ENCODE measurements at regions not wholly inside any gene's neighbourhood (a gene's known extent, or its start where the extent isn't known, plus 50 kb on each side); places are given as distances from the start of the nearest gene placed in this dataset.
A peak's percentile ranks its signal among the peaks of the same experiment; 100 is the strongest.

DNA sequence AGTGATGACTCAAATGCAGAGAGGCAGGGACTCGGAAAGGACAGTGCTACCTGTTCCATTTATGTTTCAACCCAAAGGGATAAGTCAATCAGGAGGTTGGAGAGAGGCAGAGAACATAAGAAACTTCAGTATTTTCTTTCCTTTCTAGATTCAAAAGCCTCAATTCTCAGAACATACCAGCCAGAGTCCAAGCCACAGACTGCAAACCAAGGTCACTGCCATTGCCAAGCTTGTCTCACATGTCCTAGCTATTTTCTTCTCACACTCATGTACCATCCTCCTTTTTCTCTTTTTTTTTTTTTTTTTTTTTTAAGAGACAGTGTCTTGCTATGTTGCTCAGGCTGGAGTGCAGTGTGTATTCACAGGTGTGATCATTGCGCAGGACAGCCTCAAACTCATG lies 111.7 kb upstream of the AKIP1 start:
- no peak for DNase-seq (ENCODE audit: low read depth)

- no peak for DNase-seq (ENCODE audit: low read depth)
Observed at GRCh38 chr11:8800520-8801110, 110.4 kb upstream of the AKIP1 start.

GRCh38 chr11:8801121-8801520 lies 109.9 kb upstream of the AKIP1 start:
- DNase-seq (ENCODE audit: low read depth), result no peak

GRCh38 chr11:8802251-8802650 lies 108.7 kb upstream of the AKIP1 start:
- DNase-seq (ENCODE audit: low read depth), result no peak

- no peak for DNase-seq (ENCODE audit: low read depth)
Observed at GRCh38 chr11:8803973-8804372, 107.0 kb upstream of the AKIP1 start.

DNA sequence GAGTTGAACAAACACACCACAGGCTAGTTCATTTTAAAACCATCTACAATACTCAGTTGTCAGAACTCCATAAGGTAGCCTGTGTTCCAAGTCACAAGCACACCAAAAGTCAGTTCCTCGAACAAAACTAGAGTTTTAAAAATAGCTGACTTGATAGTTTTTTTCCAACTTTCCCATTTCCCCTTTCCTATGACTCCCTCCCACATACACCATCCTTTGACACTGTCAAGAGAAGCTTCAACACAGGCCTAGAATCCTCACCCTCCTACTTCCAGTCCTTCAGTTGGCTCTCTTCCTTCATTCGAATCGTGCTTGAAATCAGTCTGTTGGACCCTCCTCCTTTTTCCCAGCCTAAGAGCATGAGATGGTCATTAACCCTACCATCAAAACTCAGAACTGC lies 105.7 kb upstream of the AKIP1 start:
- no peak for DNase-seq (ENCODE audit: low read depth)

DNA sequence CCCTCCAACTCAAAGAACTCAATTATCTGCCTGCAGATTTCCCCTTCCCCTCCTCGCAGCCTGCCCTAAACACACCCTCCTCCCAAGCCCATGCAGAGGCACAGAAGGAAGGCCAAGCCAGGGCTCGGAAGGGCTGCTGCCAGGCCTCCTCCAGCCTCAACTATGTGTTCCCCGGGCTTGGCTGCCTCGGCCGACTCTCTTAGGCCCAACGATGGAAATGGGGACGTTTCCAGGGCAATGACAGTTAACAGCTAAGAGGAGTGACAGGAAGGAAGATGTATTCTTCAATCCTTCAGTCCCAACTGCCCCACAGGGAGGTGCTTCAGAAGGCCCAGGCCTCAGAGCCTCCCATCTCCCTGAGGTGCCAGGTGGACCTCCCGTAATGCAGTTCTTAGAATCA lies 104.0 kb upstream of the AKIP1 start:
- DNase-seq (ENCODE audit: low read depth), result no peak

DNA sequence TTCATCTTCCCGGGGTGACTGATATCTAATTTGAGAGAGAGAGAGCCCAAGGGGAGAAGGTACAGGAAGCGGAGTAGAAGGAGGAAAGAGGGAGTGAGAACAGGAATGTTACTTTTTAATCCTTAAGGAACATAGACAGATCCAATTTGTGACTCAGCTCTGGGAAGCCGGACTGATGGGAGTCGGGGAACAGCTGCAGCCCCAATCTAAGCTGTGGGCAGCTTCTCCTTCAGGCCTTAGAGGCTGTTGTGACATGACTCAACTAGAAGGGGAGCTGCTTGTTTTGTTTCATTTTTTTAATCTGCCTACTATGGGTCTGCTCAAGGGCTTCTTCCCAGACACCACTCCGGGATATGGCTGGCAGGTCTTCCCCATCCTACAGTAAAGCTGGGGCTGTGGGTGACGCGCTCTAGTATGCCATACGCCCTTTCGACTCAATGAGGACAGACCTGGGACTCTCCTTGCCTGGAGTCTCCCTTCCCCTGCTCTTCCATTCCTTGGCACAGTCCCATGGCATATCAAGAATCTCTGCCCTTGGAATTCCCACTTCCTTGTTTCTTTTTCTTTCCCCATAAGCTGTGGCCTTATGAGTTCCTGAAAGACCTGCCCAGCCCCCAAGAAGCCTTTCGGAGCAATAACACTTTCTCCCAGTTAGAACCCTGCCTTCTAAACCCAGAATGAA lies 103.3 kb upstream of the AKIP1 start:
- DNase-seq (ENCODE audit: low read depth), result no peak

DNA sequence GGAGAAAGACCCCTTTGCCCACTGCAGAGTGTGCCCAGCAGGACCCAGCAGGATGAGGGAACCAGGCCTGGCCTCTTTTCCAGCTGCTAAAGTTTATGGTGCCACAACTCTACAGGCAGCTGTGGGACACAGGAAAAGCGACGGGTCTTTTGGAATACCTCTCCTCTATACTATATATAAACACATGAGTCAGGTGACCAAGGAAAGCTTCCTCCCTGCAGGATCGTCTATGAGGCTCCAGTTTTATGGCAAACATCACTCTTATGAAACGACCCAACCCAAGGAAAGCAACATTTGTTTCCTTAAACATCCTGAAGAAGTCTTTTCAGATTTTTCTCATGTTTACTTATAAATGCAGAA lies 102.8 kb upstream of the AKIP1 start:
- DNase-seq (ENCODE audit: low read depth), result no peak

DNA sequence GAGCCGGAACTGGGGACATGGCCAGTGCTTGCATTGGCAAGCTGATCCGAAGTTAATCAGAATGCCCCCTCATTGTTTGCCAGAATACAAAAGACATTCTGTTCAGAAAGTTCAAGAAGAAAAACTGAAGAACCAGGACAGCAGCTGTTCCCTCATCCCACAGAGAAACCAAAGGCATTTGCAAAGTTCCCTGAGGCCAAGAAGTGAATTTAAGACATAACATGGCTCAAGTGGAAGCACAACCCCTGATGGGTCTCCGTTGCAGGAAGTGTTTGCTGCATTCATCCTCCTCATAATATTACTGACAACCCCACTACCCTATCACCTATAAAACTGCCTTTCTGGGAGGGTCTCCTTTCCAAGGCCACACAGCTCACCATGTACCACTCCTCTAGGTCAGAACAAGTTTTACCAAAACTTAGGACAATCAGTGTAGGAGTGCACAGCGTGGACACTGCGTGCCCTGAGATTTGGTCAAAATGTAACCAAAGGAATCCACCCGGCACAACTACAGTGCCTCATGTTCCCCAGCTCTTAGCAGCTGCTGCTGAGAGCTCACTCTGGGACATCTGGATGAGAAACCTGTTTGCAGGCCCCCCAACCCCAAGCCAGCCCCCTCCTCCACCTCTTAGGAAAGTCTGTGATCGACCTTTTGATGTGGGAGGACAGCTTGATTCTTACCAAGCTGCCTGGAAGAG lies 101.6 kb upstream of the AKIP1 start:
- DNase-seq (ENCODE audit: low read depth), result no peak

DNA sequence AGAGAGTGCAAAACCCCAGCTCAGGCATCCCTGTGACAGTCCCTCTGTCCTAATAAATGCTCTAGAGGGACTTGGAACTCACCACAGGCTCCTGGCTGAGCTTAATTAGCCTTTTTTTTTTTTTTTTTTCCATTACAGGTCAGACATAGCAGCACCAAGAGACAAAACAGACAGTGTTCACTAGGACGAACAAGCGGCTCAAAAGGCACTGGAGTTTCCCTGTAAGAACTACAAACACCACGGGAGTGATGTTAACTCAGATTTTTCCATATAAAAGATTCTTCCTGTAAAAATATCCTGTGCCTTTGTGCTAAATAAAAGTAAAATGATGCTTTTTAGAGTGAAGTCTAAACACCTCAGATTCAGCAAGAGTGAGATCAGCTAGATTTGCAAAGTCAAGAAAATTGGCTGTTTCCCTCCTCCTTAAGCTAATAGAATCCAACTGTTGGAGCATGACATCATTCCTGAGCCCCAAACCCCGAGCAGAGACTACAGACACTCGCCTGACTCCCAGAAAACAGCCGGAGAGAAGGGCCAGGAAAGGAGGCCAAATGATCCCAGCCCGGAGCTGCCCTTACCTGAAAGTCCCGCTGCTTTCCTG lies 101.0 kb upstream of the AKIP1 start:
- DNase-seq (ENCODE audit: low read depth), result no peak

- no peak for DNase-seq (ENCODE audit: low read depth)
Observed at GRCh38 chr11:8810540-8811301, 100.3 kb upstream of the AKIP1 start.

GRCh38 chr11:8811571-8811970 lies 99.4 kb upstream of the AKIP1 start:
- no peak for DNase-seq (ENCODE audit: low read depth)

DNA sequence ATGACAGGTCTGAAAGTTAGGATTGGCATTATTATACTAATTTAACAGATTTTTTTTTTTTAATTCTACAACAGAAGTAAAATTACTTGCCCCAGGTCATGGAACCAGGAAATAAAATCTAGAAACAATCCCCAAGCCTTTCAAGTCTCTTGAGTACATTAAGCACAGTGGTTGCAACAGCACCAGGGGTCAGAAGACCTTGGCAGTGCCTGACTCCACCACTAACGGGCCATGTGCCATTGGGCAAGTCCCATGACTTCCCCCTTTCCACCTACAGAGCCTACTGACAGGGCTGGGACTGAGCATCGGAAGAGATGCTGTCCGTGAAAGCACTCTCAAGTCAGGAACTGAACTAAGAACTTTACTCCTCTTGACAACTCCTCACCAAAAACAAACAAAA lies 98.6 kb upstream of the AKIP1 start:
- no peak for DNase-seq (ENCODE audit: low read depth)

GRCh38 chr11:8813658-8814057 lies 97.3 kb upstream of the AKIP1 start:
- DNase-seq (ENCODE audit: low read depth), result peak; percentile 9

DNA sequence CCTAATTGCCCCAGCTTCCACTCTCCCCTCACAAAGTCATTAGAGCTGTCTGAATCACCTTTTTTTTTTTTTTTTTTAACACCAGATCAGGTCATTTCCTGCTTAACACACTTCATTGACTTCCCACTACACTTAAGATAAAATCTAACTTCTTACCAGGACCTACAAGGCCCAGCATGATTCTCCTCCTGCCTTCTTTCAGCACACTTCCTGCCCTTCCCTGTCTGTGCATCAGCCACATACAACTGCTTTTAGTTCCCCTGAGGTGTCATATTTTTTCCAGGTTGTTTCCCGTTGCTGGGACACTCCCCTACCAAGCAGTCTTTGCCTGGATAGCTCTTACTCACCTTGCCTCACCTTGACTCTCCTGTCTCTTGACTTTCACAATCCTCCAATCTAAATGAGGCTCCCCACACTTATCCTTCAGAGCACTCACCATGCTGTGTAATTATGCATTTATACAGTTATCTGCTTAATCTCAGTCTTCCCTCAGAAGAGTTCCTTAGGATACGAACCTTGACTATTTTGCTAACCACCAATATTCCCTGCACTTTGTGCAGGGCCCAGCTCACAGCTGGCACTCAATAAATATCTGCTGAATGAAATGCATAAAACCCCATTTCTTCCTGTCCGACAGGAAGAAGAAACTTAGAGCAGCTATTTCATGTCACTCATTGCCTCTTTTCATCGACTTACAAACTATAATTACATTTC lies 96.6 kb upstream of the AKIP1 start:
- DNase-seq (ENCODE audit: low read depth), result no peak

- no peak for DNase-seq (ENCODE audit: low read depth)
Observed at GRCh38 chr11:8814923-8815240, 96.1 kb upstream of the AKIP1 start.

- DNase-seq (ENCODE audit: low read depth), result no peak
Observed at GRCh38 chr11:8818421-8818820, 92.6 kb upstream of the AKIP1 start.

DNA sequence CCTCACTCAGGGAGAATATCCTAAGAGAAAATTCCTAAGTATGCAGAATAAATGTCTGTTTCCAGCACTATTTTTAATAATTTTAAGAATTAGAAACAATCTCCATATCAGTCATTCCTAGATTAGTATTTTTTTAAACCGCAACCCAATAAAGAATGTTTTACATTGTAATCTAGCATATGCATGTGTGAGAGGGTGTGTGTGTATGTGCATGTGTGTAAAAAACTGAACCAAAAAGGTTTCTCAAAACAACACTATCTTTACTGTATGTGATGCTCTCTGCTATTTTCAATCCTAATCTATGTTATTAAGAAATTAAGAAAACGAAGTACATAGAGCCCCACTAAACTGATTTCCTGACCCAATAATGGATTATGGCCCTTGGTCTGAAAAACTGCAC lies 90.6 kb upstream of the AKIP1 start:
- no peak for DNase-seq (ENCODE audit: low read depth)

DNA sequence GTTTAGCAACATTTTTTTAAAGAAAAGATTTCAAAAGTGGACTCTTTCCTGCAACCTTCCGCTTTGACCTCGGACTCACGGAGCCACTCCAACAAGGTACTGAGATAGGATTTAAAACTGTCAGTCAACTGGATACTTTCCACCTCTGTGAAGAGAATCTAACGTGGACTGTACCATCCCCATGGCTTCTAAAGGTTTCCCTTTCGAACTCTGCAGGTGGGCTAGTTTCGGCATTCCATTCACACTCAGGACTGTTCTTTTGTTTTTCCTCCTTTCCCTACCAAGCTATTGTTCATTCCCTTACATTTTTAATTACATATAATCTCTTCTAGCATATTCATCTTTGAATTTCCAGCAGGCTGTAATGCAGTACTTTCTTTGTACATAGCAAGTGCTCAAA lies 88.5 kb upstream of the AKIP1 start:
- no peak for DNase-seq (ENCODE audit: low read depth)

- no peak for DNase-seq (ENCODE audit: low read depth)
Observed at GRCh38 chr11:8823174-8823742, 87.7 kb upstream of the AKIP1 start.
